ENCODE measurements at regions not wholly inside any gene's neighbourhood (a gene's known extent, or its start where the extent isn't known, plus 50 kb on each side); places are given as distances from the start of the nearest gene placed in this dataset.

DNA sequence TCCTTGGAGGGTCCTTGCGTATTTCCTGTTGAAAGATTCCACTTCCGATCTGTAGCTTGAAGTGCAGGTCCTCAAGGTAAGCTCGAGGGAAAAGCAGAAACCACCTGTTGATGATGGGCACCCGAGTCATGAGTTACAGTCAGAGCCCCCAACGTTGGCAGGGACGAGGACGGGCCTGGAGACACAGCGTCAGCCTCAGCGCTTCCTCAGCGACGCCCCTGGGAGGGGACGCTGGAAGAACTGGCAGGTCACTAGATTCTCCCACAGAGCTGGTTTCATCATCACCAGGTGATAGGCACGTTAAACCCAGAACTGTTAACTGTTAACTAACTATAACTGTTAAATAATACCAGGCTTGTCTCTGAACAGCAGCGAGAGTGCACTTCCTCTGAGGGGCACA is 101.8 kb downstream of the TNFAIP2 start:
- no peak for TF ChIP-seq PRDM1 (tag by site-specific recombination; IDR thresholded peaks at IDR 0.05)
- TF ChIP-seq, protein P1, sequence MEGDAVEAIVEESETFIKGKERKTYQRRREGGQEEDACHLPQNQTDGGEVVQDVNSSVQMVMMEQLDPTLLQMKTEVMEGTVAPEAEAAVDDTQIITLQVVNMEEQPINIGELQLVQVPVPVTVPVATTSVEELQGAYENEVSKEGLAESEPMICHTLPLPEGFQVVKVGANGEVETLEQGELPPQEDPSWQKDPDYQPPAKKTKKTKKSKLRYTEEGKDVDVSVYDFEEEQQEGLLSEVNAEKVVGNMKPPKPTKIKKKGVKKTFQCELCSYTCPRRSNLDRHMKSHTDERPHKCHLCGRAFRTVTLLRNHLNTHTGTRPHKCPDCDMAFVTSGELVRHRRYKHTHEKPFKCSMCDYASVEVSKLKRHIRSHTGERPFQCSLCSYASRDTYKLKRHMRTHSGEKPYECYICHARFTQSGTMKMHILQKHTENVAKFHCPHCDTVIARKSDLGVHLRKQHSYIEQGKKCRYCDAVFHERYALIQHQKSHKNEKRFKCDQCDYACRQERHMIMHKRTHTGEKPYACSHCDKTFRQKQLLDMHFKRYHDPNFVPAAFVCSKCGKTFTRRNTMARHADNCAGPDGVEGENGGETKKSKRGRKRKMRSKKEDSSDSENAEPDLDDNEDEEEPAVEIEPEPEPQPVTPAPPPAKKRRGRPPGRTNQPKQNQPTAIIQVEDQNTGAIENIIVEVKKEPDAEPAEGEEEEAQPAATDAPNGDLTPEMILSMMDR (tag by site-specific recombination; IDR thresholded peaks at IDR 0.05): no peak
- no peak for TF ChIP-seq ZIC2 (tag by site-specific recombination; IDR thresholded peaks at IDR 0.05)
- no peak for TF ChIP-seq ZNF529 (tag by site-specific recombination; IDR thresholded peaks at IDR 0.05; ENCODE audit: insufficient replicate concordance)
- no peak for TF ChIP-seq ZBTB7A (tag by site-specific recombination; IDR thresholded peaks at IDR 0.05; ENCODE audit: low read depth)
- TF ChIP-seq ZNF555 (tag by site-specific recombination; conservative IDR thresholded peaks at IDR 0.05): no peak
- TF ChIP-seq, protein P2, sequence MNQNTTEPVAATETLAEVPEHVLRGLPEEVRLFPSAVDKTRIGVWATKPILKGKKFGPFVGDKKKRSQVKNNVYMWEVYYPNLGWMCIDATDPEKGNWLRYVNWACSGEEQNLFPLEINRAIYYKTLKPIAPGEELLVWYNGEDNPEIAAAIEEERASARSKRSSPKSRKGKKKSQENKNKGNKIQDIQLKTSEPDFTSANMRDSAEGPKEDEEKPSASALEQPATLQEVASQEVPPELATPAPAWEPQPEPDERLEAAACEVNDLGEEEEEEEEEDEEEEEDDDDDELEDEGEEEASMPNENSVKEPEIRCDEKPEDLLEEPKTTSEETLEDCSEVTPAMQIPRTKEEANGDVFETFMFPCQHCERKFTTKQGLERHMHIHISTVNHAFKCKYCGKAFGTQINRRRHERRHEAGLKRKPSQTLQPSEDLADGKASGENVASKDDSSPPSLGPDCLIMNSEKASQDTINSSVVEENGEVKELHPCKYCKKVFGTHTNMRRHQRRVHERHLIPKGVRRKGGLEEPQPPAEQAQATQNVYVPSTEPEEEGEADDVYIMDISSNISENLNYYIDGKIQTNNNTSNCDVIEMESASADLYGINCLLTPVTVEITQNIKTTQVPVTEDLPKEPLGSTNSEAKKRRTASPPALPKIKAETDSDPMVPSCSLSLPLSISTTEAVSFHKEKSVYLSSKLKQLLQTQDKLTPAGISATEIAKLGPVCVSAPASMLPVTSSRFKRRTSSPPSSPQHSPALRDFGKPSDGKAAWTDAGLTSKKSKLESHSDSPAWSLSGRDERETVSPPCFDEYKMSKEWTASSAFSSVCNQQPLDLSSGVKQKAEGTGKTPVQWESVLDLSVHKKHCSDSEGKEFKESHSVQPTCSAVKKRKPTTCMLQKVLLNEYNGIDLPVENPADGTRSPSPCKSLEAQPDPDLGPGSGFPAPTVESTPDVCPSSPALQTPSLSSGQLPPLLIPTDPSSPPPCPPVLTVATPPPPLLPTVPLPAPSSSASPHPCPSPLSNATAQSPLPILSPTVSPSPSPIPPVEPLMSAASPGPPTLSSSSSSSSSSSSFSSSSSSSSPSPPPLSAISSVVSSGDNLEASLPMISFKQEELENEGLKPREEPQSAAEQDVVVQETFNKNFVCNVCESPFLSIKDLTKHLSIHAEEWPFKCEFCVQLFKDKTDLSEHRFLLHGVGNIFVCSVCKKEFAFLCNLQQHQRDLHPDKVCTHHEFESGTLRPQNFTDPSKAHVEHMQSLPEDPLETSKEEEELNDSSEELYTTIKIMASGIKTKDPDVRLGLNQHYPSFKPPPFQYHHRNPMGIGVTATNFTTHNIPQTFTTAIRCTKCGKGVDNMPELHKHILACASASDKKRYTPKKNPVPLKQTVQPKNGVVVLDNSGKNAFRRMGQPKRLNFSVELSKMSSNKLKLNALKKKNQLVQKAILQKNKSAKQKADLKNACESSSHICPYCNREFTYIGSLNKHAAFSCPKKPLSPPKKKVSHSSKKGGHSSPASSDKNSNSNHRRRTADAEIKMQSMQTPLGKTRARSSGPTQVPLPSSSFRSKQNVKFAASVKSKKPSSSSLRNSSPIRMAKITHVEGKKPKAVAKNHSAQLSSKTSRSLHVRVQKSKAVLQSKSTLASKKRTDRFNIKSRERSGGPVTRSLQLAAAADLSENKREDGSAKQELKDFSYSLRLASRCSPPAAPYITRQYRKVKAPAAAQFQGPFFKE (tag by site-specific recombination; IDR thresholded peaks at IDR 0.05; ENCODE audit: borderline replicate concordance): no peak
- TF ChIP-seq, protein P3, sequence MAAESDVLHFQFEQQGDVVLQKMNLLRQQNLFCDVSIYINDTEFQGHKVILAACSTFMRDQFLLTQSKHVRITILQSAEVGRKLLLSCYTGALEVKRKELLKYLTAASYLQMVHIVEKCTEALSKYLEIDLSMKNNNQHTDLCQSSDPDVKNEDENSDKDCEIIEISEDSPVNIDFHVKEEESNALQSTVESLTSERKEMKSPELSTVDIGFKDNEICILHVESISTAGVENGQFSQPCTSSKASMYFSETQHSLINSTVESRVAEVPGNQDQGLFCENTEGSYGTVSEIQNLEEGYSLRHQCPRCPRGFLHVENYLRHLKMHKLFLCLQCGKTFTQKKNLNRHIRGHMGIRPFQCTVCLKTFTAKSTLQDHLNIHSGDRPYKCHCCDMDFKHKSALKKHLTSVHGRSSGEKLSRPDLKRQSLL (tag by site-specific recombination; IDR thresholded peaks at IDR 0.05): no peak
- no peak for TF ChIP-seq ZNF561 (tag by site-specific recombination; IDR thresholded peaks at IDR 0.05; ENCODE audit: borderline replicate concordance)
- TF ChIP-seq, protein P4, sequence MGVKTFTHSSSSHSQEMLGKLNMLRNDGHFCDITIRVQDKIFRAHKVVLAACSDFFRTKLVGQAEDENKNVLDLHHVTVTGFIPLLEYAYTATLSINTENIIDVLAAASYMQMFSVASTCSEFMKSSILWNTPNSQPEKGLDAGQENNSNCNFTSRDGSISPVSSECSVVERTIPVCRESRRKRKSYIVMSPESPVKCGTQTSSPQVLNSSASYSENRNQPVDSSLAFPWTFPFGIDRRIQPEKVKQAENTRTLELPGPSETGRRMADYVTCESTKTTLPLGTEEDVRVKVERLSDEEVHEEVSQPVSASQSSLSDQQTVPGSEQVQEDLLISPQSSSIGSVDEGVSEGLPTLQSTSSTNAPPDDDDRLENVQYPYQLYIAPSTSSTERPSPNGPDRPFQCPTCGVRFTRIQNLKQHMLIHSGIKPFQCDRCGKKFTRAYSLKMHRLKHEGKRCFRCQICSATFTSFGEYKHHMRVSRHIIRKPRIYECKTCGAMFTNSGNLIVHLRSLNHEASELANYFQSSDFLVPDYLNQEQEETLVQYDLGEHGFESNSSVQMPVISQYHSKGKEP (tag by site-specific recombination; IDR thresholded peaks at IDR 0.05): no peak
- TF ChIP-seq ZNF140 (tag by site-specific recombination; IDR thresholded peaks at IDR 0.05): no peak

Data from HEK293 (cell line).